ENCODE measurements at regions not wholly inside any gene's neighbourhood (a gene's known extent, or its start where the extent isn't known, plus 50 kb on each side); places are given as distances from the start of the nearest gene placed in this dataset.
"Not testable (repeated sequence)": the region's sequence is repeated elsewhere in the genome, so short reads cannot be mapped to it uniquely, and the experiment has no call there.

DNA sequence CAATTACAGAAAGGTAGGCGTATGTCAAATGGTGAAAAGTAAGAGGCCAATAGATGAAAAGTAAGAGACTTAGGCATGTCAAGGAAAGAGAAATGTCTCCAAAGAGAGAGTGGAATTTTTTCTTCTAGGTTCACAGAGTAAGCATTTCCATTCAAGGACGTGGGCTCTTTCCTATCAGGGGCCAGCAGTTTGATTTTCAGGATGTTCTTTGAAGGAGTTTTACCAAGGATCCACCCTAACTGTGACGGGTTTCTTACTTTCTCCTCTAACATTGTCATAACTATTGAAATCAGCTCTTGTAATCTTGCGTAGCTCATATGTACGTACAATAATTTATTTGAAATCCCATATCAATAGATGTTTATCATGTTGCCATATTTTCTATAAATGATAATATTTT is 2112.2 kb upstream of the RAG2 start:
- Histone ChIP-seq H3K4me3 (replicated peaks; ENCODE audit: insufficient read depth, low read length) (no peak overlapping the region), H3K27ac (replicated peaks) (no peak overlapping the region), H3K27me3 (ENCODE audit: insufficient read depth, poor library complexity, severe bottlenecking) (no peaks in the 10 kb centered on the region)
- DNase-seq (ENCODE audit: low read depth in 1 of 2, low spot score in 1 of 2): no peak
- TF ChIP-seq GABPA (IDR thresholded peaks at IDR 0.05; ENCODE audit: low read depth): no peak
- no peak for TF ChIP-seq CTCF (IDR thresholded peaks at IDR 0.05; ENCODE audit: insufficient read depth, low read length)
- TF ChIP-seq REST (IDR thresholded peaks at IDR 0.05; ENCODE audit: insufficient replicate concordance, low read depth): no peak
- no peak for TF ChIP-seq POLR2AphosphoS5 (IDR thresholded peaks at IDR 0.05; ENCODE audit: low read depth)

- Histone ChIP-seq H3K27me3 (ENCODE audit: insufficient read depth, poor library complexity, severe bottlenecking) (no peaks in the 10 kb centered on the region), H3K4me3 (replicated peaks; ENCODE audit: insufficient read depth, low read length) (no peak overlapping the region), H3K27ac (replicated peaks) (no peak overlapping the region)
- DNase-seq (ENCODE audit: low read depth in 1 of 2, low spot score in 1 of 2): no peak
- TF ChIP-seq SPI1 (IDR thresholded peaks at IDR 0.05; ENCODE audit: borderline replicate concordance, low read depth) (no peak), CTCF (IDR thresholded peaks at IDR 0.05; ENCODE audit: insufficient read depth, low read length) (no peak), REST (IDR thresholded peaks at IDR 0.05; ENCODE audit: insufficient replicate concordance, low read depth) (no peak), POLR2AphosphoS5 (IDR thresholded peaks at IDR 0.05; ENCODE audit: low read depth) (no peak), GABPA (IDR thresholded peaks at IDR 0.05; ENCODE audit: low read depth) (no peak)
Observed at GRCh38 chr11:38700111-38700510, 2102.1 kb upstream of the RAG2 start.

GRCh38 chr11:38693306-38693705 is 2095.3 kb upstream of the RAG2 start:
- TF ChIP-seq GABPA (IDR thresholded peaks at IDR 0.05; ENCODE audit: low read depth) (no peak), POLR2AphosphoS5 (IDR thresholded peaks at IDR 0.05; ENCODE audit: low read depth) (no peak), SPI1 (IDR thresholded peaks at IDR 0.05; ENCODE audit: borderline replicate concordance, low read depth) (no peak), REST (IDR thresholded peaks at IDR 0.05; ENCODE audit: insufficient replicate concordance, low read depth) (no peak), CTCF (IDR thresholded peaks at IDR 0.05; ENCODE audit: insufficient read depth, low read length) (no peak)
- H3K27me3 ChIP-seq (ENCODE audit: insufficient read depth, poor library complexity, severe bottlenecking): no peaks in the 10 kb centered on the region
- no peak overlapping the region for H3K4me3 ChIP-seq (replicated peaks; ENCODE audit: insufficient read depth, low read length)
- DNase-seq (ENCODE audit: low read depth in 1 of 2, low spot score in 1 of 2): no peak
- no peak overlapping the region for H3K27ac ChIP-seq (replicated peaks)

- H3K27ac ChIP-seq (replicated peaks); DNase-seq (ENCODE audit: low read depth in 1 of 2, low spot score in 1 of 2); H3K4me3 ChIP-seq (replicated peaks; ENCODE audit: insufficient read depth, low read length); H3K27me3 ChIP-seq (ENCODE audit: insufficient read depth, poor library complexity, severe bottlenecking): not testable (repeated sequence)
Observed at GRCh38 chr11:38690211-38690610, 2092.2 kb upstream of the RAG2 start.

All from HL-60 (cell line).